Testis (tissue), 2 donors: ENCODE measurements at regions not wholly inside any gene's neighbourhood (a gene's known extent, or its start where the extent isn't known, plus 50 kb on each side); places are given as distances from the start of the nearest gene placed in this dataset.

ENCODE experiments used
- DNase-seq: peaks from one replicate; pipeline ENCODE4 v3.0.0-alpha.2; 2019
- H3K27ac ChIP-seq, 2 donors: fragments of 200-600 bp; sonication (generic); one replicate each; pipeline ENCODE4 v1.5.1; 2019
- H3K27me3 ChIP-seq: fragments of 200-600 bp; sonication (generic); one replicate; pipeline ENCODE4 v1.5.1; 2019
- H3K36me3 ChIP-seq: fragments of 200-600 bp; sonication (generic); one replicate; pipeline ENCODE4 v1.5.1; 2017; ENCODE audit warnings: low read depth; ENCODE audit errors: missing control alignments
- H3K4me1 ChIP-seq: fragments of 200-600 bp; sonication (generic); one replicate; pipeline ENCODE4 v1.5.1; 2019
- H3K4me3 ChIP-seq, 2 donors: fragments of 200-600 bp; sonication (generic); one replicate each; pipeline ENCODE4 v1.5.1; 2017 to 2019
- H3K9me3 ChIP-seq: fragments of 200-600 bp; sonication (generic); one replicate; pipeline ENCODE4 v1.5.1; 2017
- POLR2A ChIP-seq: fragments of 450-650 bp; IDR thresholded peaks from one replicate; pipeline ENCODE4 v1.6.1; 2017; ENCODE audit warnings: antibody characterized with exemption, mild to moderate bottlenecking, moderate library complexity
- WGBS, 2 donors: methylation state at CpG; one replicate each; pipeline ENCODE4 v1.1.5; 2018; 5-methylcytosine and 5-hydroxymethylcytosine counted together
- intact Hi-C: fragments of 100-400 bp; cut with DNase I; formaldehyde crosslinking; loops from one replicate; pipeline ENCODE4 v1.15.1; 2023; ENCODE audit warnings: low total_unique reads
- TF ChIP-seq, protein P1 (sequence below), 3 experiments: fragments of 450-650 bp in 2 of 3; fragments of 200-600 bp in 1 of 3; sonication (generic) in 1 of 3; IDR thresholded peaks; one replicate each; pipeline ENCODE4 v1.5.1; 2016 to 2019; ENCODE audit warnings: antibody characterized with exemption in 3 of 3, mild to moderate bottlenecking in 2 of 3, moderate library complexity in 1 of 3

DNA sequence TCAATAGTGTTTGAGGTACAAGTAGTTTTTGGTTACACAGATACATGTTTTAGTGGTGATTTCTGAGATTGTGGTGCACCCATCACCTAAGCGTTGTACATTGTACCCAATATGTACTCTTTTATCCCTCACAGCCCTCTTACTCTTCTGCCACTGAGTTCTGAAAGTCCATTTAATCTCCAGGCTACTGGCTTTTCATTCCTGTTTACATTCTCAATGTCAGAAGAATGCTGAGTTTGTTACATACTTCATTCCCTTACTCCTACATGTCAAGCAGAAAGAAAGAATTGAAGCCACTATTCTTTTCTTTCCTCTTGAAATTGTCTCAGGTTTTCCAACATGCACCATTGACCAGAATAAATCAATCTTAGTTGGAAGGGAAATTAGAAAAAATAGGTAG, 1565.9 kb downstream of the PLA2G4A start:
- Histone ChIP-seq H3K36me3 (no peaks in the 10 kb centered on the region), H3K4me3 (no peak overlapping the region), H3K27me3 (no peaks in the 10 kb centered on the region), H3K27ac (no peak overlapping the region), H3K4me1 (no peaks in the 10 kb centered on the region), H3K9me3 (no peaks in the 10 kb centered on the region)
- DNase-seq, result no peak
- 72 to 81% methylated on average over 1 of the region's 1 CpG for WGBS, 2 donors
- intact Hi-C loops, result no loop called here
- TF ChIP-seq, protein P1, sequence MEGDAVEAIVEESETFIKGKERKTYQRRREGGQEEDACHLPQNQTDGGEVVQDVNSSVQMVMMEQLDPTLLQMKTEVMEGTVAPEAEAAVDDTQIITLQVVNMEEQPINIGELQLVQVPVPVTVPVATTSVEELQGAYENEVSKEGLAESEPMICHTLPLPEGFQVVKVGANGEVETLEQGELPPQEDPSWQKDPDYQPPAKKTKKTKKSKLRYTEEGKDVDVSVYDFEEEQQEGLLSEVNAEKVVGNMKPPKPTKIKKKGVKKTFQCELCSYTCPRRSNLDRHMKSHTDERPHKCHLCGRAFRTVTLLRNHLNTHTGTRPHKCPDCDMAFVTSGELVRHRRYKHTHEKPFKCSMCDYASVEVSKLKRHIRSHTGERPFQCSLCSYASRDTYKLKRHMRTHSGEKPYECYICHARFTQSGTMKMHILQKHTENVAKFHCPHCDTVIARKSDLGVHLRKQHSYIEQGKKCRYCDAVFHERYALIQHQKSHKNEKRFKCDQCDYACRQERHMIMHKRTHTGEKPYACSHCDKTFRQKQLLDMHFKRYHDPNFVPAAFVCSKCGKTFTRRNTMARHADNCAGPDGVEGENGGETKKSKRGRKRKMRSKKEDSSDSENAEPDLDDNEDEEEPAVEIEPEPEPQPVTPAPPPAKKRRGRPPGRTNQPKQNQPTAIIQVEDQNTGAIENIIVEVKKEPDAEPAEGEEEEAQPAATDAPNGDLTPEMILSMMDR (IDR thresholded peaks at IDR 0.05), result no peak
- TF ChIP-seq POLR2A, result no peak

DNA sequence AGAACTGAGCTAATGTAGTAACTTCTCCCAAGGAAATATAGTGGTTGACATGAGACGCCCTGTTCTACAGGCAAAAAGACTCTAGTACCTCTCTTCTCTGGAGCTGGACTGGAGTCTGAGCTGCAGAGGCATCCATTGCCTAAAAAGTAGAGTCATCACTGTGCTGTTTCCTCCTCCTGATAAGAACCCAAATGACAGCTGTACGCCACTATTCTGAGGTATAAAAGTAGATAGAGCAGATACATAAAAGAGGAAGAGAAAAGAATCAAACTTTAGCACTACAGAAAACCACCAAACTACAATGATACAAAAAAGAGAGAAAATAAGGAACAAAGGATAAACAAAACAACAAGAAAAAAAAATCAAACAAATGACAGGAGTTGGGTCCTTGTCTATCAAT, 1568.8 kb downstream of the PLA2G4A start:
- Histone ChIP-seq H3K36me3 (no peaks in the 10 kb centered on the region), H3K4me1 (no peaks in the 10 kb centered on the region), H3K9me3 (no peaks in the 10 kb centered on the region), H3K27ac (no peak overlapping the region), H3K27me3 (no peaks in the 10 kb centered on the region), H3K4me3 (no peak overlapping the region)
- WGBS, 2 donors, result 86 to 94% methylated on average over 1 to 2 of the region's 2 CpGs
- no peak for DNase-seq
- TF ChIP-seq POLR2A, result no peak
- TF ChIP-seq, protein P1 (IDR thresholded peaks at IDR 0.05), result no peak
- intact Hi-C loops, result no loop called here

DNA sequence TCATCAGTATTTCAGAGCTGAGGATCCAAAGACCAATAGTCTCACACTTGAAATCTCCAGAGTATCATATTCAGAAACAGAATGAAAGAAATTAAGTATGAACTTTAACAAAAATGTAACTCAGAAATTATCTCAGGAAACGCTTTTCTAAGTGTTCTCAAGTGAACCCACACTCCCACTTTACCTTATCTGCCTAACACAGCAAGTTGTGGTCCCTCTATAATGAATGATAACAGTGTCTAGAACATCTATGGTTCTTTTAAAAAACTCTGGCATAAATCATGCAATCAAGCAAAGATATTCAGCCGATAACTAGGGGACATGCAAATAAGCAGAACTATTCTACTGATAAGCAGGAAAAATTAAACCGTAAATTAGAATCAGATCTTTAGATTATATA, 1574.2 kb downstream of the PLA2G4A start:
- Histone ChIP-seq H3K9me3 (no peaks in the 10 kb centered on the region), H3K27ac (no peak overlapping the region), H3K4me3 (no peak overlapping the region), H3K4me1 (no peaks in the 10 kb centered on the region), H3K27me3 (no peaks in the 10 kb centered on the region), H3K36me3 (no peaks in the 10 kb centered on the region)
- intact Hi-C loops, result no loop called here
- WGBS, 2 donors, result 48 to 69% methylated on average over 3 of the region's 3 CpGs
- DNase-seq, result no peak
- TF ChIP-seq, protein P1 (IDR thresholded peaks at IDR 0.05), result no peak
- TF ChIP-seq POLR2A, result no peak

DNA sequence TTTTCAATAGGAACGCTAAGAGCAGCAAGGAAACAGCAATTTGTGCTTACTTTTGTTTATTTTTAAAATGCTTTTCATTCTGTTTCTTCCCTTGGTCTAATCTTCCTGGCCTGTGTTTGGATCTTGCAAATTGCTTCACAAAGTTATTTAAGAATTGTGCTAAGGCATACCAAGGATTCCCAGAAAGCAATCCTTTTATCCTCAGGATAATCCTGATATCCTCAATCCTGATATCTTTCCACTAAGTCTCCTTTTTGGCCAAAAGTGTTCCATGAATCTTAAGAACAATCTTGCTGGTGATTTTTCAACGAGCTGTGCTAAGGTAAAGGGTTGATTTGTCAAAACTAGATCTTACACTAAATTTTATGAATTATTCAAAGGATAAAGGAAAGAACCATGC, 1577.9 kb downstream of the PLA2G4A start:
- WGBS, 2 donors, result 61 to 73% methylated on average over 2 of the region's 2 CpGs
- no peak overlapping the region for H3K4me3 ChIP-seq
- H3K36me3 ChIP-seq, result no peaks in the 10 kb centered on the region
- H3K4me1 ChIP-seq, result no peaks in the 10 kb centered on the region
- no peak for TF ChIP-seq POLR2A
- TF ChIP-seq, protein P1 (IDR thresholded peaks at IDR 0.05), result no peak
- intact Hi-C loops, result no loop called here
- DNase-seq, result no peak
- H3K27me3 ChIP-seq, result no peaks in the 10 kb centered on the region
- no peak overlapping the region for H3K27ac ChIP-seq
- H3K9me3 ChIP-seq, result no peaks in the 10 kb centered on the region

DNA sequence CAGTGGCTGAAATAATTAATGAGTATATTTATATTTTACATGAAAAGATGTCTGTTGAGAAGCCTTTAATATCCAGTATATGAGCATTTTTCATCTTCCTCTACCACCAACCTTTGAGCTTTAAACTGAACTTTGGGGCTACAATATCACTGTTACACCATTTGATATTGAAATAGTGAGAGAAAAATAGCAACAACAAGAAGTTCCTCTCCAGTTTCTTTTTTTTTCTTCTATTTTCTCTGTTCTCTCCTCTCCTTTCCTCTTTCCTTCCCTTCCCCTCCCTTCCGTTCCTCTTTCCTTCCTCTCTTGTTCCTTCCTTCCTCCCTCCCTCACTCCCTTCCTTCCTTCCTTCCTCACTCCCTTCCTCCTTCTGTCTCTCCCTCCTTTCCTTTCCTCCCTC, 1591.4 kb downstream of the PLA2G4A start:
- Histone ChIP-seq H3K36me3 (no peaks in the 10 kb centered on the region), H3K27ac (no peak overlapping the region), H3K9me3 (no peaks in the 10 kb centered on the region), H3K4me1 (no peaks in the 10 kb centered on the region), H3K4me3 (no peak overlapping the region), H3K27me3 (no peaks in the 10 kb centered on the region)
- intact Hi-C loops, result no loop called here
- 84 to 92% methylated on average over 1 of the region's 1 CpG for WGBS, 2 donors
- TF ChIP-seq POLR2A, result no peak
- TF ChIP-seq, protein P1 (IDR thresholded peaks at IDR 0.05), result no peak
- no peak for DNase-seq
